Spleen (tissue), 7 donors: ENCODE measurements at regions not wholly inside any gene's neighbourhood (a gene's known extent, or its start where the extent isn't known, plus 50 kb on each side); places are given as distances from the start of the nearest gene placed in this dataset.

ENCODE experiments used
- POLR2A ChIP-seq, 3 donors: fragments of 450-650 bp; IDR thresholded peaks; one replicate each; pipeline ENCODE4 v1.5.1; 2017; ENCODE audit warnings: antibody characterized with exemption in 3 of 3, mild to moderate bottlenecking in 1 of 3
- TF ChIP-seq, protein P1 (sequence below), 11 experiments: fragments of 200-600 bp in 7 of 11; fragments of 450-650 bp in 4 of 11; sonication (generic) in 4 of 11; IDR thresholded peaks in 8 of 11; conservative IDR thresholded peaks in 3 of 11; 1 replicate in 7 of 11; 2 replicates in 4 of 11; pipeline versions ENCODE4 v1.4.0 to v1.8.0; 2016 to 2021; ENCODE audit warnings: antibody characterized with exemption in 11 of 11, inconsistent platforms in 4 of 11, mild to moderate bottlenecking in 1 of 11
- donor health status: DM: no; HTN: no; CAD: no; lungs with moderate emphysema.
- donor health status: DM: no; HTN: no; CAD: no.
- donor health status: DM: no; HTN: no; CAD: no.

GRCh38 chr3:22908989-22909507, 294.1 kb upstream of the UBE2E2 start:
- no peak for TF ChIP-seq POLR2A (IDR thresholded peaks at IDR 0.05)
- TF ChIP-seq, protein P1, sequence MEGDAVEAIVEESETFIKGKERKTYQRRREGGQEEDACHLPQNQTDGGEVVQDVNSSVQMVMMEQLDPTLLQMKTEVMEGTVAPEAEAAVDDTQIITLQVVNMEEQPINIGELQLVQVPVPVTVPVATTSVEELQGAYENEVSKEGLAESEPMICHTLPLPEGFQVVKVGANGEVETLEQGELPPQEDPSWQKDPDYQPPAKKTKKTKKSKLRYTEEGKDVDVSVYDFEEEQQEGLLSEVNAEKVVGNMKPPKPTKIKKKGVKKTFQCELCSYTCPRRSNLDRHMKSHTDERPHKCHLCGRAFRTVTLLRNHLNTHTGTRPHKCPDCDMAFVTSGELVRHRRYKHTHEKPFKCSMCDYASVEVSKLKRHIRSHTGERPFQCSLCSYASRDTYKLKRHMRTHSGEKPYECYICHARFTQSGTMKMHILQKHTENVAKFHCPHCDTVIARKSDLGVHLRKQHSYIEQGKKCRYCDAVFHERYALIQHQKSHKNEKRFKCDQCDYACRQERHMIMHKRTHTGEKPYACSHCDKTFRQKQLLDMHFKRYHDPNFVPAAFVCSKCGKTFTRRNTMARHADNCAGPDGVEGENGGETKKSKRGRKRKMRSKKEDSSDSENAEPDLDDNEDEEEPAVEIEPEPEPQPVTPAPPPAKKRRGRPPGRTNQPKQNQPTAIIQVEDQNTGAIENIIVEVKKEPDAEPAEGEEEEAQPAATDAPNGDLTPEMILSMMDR (IDR thresholded peaks at IDR 0.05 in 8 of 11, conservative IDR thresholded peaks at IDR 0.05 in 3 of 11) = no peak
